Stomach (tissue), 8 donors: ENCODE measurements at regions not wholly inside any gene's neighbourhood (a gene's known extent, or its start where the extent isn't known, plus 50 kb on each side); places are given as distances from the start of the nearest gene placed in this dataset.
"Not testable (repeated sequence)": the region's sequence is repeated elsewhere in the genome, so short reads cannot be mapped to it uniquely, and the experiment has no call there.

Experiments used
- DNase-seq, 2 donors: peaks; one replicate each; pipeline versions ENCODE4 v3.0.0 to v3.0.0-alpha.2; 2013 to 2019
- H3K27ac ChIP-seq, 5 donors: fragments of 200-600 bp in 4 of 5; sonication (generic) in 4 of 5; one replicate each; pipeline ENCODE4 v1.5.1; 2013 to 2019; ENCODE audit warnings: mild to moderate bottlenecking in 1 of 5, moderate library complexity in 1 of 5
- H3K27me3 ChIP-seq, 3 donors: fragments of 200-600 bp; sonication (generic); one replicate each; pipeline ENCODE4 v1.5.1; 2017 to 2019; ENCODE audit warnings: mixed run types in 1 of 3
- H3K36me3 ChIP-seq, 4 donors: fragments of 200-600 bp; sonication (generic); 1 replicate in 3 of 4; 2 replicates in 1 of 4; pipeline ENCODE4 v1.5.1; 2016 to 2019
- H3K4me1 ChIP-seq, 4 donors: fragments of 200-600 bp; sonication (generic); one replicate each; pipeline ENCODE4 v1.5.1; 2016 to 2019
- H3K4me3 ChIP-seq, 4 donors: fragments of 200-600 bp; sonication (generic) in 3 of 4; one replicate each; pipeline ENCODE4 v1.5.1; 2016 to 2019; ENCODE audit warnings: mild to moderate bottlenecking in 1 of 4
- H3K9me3 ChIP-seq, 4 donors: fragments of 200-600 bp; sonication (generic); one replicate each; pipeline ENCODE4 v1.5.1; 2016 to 2019
- EP300 ChIP-seq: sonication (generic); formaldehyde crosslinking; IDR thresholded peaks from one replicate; pipeline ENCODE4 v1.6.1; 2017; ENCODE audit warnings: antibody characterized with exemption
- POLR2A ChIP-seq, 4 donors: fragments of 450-650 bp; IDR thresholded peaks; one replicate each; pipeline ENCODE4 v1.6.1; 2016; ENCODE audit warnings: antibody characterized with exemption in 4 of 4, control low read depth in 2 of 4, mild to moderate bottlenecking in 1 of 4, moderate library complexity in 1 of 4
- POLR2AphosphoS5 ChIP-seq, 3 donors: sonication (generic); formaldehyde crosslinking; IDR thresholded peaks; one replicate each; pipeline ENCODE4 v1.6.1; 2016; ENCODE audit warnings: antibody characterized with exemption in 3 of 3
- WGBS, 5 donors: extraction: QIAGEN DNeasy Blood & Tissue Kit in 3 of 5; methylation state at CpG; one replicate each; pipeline versions ENCODE4 v1.1.5 to v1.1.7; 2013 to 2018; 5-methylcytosine and 5-hydroxymethylcytosine counted together
- intact Hi-C: fragments of 100-400 bp; cut with DNase I; formaldehyde crosslinking; loops from one replicate; pipeline ENCODE4 v1.15.1; 2023; ENCODE audit warnings: low total_unique reads
- TF ChIP-seq, protein P1 (sequence below), 7 experiments: fragments of 450-650 bp in 4 of 7; fragments of 200-600 bp in 3 of 7; sonication (generic) in 3 of 7; IDR thresholded peaks; one replicate each; pipeline ENCODE4 v1.5.1; 2016 to 2019; ENCODE audit warnings: antibody characterized with exemption in 7 of 7, control low read depth in 2 of 7, mild to moderate bottlenecking in 1 of 7
- donor health status: healthy with polysubstance abuse.
- donor health status: Bipolar disorder and iron deficiency.
- donor health status: healthy.

DNA sequence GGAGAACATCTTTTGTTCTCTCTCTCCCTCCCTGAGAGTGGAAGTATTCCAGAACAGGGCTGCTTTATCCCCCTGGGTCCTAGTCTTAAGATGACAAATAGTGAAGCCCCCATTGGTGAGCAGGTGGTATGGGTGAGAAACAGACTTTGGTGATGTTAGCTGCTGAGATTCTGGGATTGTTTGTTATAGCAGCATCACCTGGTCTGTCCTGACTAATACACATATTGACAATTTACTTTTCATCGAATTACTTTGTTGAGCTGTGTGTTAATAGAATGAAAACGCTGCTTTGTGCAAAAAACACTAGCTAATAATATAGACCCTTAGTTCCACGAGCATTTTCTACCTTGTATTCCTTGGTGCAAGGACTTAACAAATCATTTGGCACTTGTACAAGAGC lies 133.5 kb downstream of the ASMT start:
- no peaks in the 10 kb centered on the region for H3K4me1 ChIP-seq
- no peaks in the 10 kb centered on the region for H3K27me3 ChIP-seq
- no peak overlapping the region for H3K27ac ChIP-seq
- TF ChIP-seq EP300 (no peak), POLR2AphosphoS5 (IDR thresholded peaks at IDR 0.05) (no peak), POLR2A (IDR thresholded peaks at IDR 0.05) (no peak)
- TF ChIP-seq, protein P1, sequence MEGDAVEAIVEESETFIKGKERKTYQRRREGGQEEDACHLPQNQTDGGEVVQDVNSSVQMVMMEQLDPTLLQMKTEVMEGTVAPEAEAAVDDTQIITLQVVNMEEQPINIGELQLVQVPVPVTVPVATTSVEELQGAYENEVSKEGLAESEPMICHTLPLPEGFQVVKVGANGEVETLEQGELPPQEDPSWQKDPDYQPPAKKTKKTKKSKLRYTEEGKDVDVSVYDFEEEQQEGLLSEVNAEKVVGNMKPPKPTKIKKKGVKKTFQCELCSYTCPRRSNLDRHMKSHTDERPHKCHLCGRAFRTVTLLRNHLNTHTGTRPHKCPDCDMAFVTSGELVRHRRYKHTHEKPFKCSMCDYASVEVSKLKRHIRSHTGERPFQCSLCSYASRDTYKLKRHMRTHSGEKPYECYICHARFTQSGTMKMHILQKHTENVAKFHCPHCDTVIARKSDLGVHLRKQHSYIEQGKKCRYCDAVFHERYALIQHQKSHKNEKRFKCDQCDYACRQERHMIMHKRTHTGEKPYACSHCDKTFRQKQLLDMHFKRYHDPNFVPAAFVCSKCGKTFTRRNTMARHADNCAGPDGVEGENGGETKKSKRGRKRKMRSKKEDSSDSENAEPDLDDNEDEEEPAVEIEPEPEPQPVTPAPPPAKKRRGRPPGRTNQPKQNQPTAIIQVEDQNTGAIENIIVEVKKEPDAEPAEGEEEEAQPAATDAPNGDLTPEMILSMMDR (IDR thresholded peaks at IDR 0.05): no peak
- H3K36me3 ChIP-seq: no peaks in the 10 kb centered on the region
- intact Hi-C loops: no loop called here
- DNase-seq: no peak
- H3K4me3 ChIP-seq: no peak overlapping the region
- 40 to 80% (median 54%) methylated on average over 3 of the region's 3 CpGs for WGBS, 5 donors
- peaks cover 0 to 29% (median 9%) of the 10 kb centered on the region in 4 donors for H3K9me3 ChIP-seq

DNA sequence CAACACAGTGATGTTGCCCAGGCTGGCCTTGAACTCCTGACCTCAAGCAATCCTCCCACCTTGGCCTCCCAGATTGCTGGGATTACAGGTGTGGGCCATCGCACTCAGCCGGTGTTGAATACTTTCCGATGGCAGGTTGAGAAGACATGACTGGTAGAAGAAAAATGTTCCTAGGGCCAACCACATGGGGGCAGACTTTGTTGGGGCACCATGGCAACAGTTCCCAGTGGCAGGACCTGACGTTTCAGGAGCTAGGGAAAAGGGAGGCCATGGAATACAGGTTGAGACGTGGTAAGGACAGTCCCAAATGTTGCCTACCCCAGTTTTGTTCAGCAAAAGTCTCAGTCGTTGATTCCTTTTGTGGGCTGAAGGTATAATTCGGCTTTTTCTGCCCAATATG lies 134.6 kb downstream of the ASMT start:
- 73 to 81% (median 76%) methylated on average over 7 of the region's 7 CpGs for WGBS, 5 donors
- Histone ChIP-seq H3K4me1 (no peaks in the 10 kb centered on the region), H3K9me3 (peaks cover 0 to 24% (median 9%) of the 10 kb centered on the region in 4 donors), H3K27ac (no peak overlapping the region), H3K4me3 (no peak overlapping the region), H3K36me3 (no peaks in the 10 kb centered on the region), H3K27me3 (no peaks in the 10 kb centered on the region)
- DNase-seq: no peak
- TF ChIP-seq EP300 (no peak), POLR2AphosphoS5 (IDR thresholded peaks at IDR 0.05) (no peak), POLR2A (IDR thresholded peaks at IDR 0.05) (no peak)
- TF ChIP-seq, protein P1 (IDR thresholded peaks at IDR 0.05): no peak
- intact Hi-C loops: no loop called here

DNA sequence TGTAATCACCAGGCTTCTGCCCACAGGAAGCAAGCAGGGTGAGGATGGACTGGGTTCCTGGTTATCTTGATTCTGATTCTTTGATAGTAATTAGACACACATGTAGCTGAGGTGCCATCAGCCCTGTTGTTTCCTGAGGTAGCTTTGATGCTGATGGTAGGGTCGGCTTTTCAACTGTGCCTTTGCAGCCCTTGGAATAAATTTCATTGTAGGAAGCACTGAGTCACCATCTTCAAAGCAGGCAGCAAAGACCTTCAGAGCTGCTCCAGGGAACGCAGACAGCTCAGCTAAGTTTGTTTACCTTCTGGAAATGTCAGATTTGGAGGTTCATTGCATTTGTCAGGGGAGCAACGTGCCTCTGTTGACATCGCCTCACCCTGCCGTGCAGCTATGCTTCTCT lies 135.4 kb downstream of the ASMT start:
- H3K27ac ChIP-seq: no peak overlapping the region
- no peak overlapping the region for H3K4me3 ChIP-seq
- peaks cover 0 to 23% (median 9%) of the 10 kb centered on the region in 4 donors for H3K9me3 ChIP-seq
- no peaks in the 10 kb centered on the region for H3K27me3 ChIP-seq
- DNase-seq: no peak
- no peaks in the 10 kb centered on the region for H3K36me3 ChIP-seq
- TF ChIP-seq POLR2AphosphoS5 (IDR thresholded peaks at IDR 0.05): no peak
- no peak for TF ChIP-seq EP300
- TF ChIP-seq, protein P1 (IDR thresholded peaks at IDR 0.05): no peak
- no peak for TF ChIP-seq POLR2A (IDR thresholded peaks at IDR 0.05)
- intact Hi-C loops: no loop called here
- 30 to 44% (median 34%) methylated on average over 2 to 5 of the region's 5 CpGs for WGBS, 5 donors
- no peaks in the 10 kb centered on the region for H3K4me1 ChIP-seq

DNA sequence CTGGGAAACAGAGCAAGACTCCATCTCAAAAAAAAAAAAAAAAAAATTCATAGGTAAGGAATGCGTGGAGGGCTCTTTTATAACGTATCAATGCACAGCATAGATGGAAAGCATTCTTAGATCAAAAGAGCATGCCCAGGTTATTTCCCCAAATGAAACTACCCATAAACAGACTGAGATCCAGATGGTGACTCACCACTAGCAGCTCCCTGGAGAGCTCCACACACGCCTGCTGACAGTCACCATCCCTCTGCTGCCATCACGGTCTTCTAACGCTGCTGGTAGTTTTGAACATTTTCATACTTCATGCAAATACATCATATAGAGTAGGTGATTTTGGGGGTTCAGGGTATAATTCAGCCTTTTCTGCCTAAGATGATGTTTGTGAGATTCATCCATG lies 136.9 kb downstream of the ASMT start:
- intact Hi-C loops: no loop called here
- no peak overlapping the region for H3K4me3 ChIP-seq
- 79 to 89% (median 88%) methylated on average over 5 of the region's 5 CpGs for WGBS, 5 donors
- no peaks in the 10 kb centered on the region for H3K4me1 ChIP-seq
- TF ChIP-seq POLR2A (IDR thresholded peaks at IDR 0.05): no peak
- TF ChIP-seq, protein P1 (IDR thresholded peaks at IDR 0.05): no peak
- no peak for TF ChIP-seq POLR2AphosphoS5 (IDR thresholded peaks at IDR 0.05)
- TF ChIP-seq EP300: no peak
- no peak for DNase-seq
- no peaks in the 10 kb centered on the region for H3K36me3 ChIP-seq
- peaks cover 0 to 38% (median 22%) of the 10 kb centered on the region in 4 donors for H3K9me3 ChIP-seq
- H3K27ac ChIP-seq: no peak overlapping the region
- no peaks in the 10 kb centered on the region for H3K27me3 ChIP-seq

DNA sequence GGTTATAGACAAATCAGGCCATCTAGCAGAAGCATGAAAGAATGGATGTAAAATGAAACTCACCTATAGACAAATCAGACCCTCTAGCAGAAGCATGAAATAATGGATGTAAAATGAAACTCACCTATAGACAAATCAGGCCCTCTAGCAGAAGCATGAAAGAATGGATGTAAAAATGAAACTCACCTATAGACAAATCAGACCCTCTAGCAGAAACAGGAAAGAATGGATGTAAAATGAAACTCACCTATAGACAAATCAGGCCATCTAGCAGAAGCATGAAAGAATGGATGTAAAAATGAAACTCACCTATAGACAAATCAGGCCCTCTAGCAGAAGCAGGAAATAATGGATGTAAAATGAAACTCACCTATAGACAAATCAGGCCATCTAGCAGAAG lies 137.9 kb downstream of the ASMT start:
- H3K27ac ChIP-seq, DNase-seq, H3K4me1 ChIP-seq, H3K27me3 ChIP-seq, H3K36me3 ChIP-seq, intact Hi-C loops, H3K4me3 ChIP-seq: not testable (repeated sequence)
- peaks cover 5 to 48% (median 32%) of the 10 kb centered on the region in 4 donors for H3K9me3 ChIP-seq
